MV-4-11 (cell line): ENCODE measurements at regions not wholly inside any gene's neighbourhood (a gene's known extent, or its start where the extent isn't known, plus 50 kb on each side); places are given as distances from the start of the nearest gene placed in this dataset.
A peak's percentile ranks its signal among the peaks of the same experiment; 100 is the strongest.

Source experiments
- DNase-seq: peaks from one replicate; lab custom pipeline; 2025; lab: John Stamatoyannopoulos, UW

DNA sequence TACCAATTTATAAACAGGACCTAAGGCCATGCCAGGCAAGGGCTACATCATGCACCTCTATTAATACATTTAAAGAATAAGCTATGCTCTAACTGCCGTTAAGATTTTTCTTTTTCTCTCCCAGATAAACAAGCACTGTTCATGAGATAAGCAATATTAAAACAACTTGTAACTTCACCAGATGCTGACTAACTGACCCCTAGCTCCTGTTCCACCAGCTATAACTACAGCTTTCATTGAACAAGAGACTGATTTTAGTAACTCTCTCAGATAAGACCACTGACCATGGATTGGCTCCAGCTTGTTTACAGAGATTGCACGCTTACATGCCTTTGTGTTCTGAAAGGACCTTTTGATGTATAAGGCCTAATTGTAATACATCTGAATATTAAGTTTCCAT lies 540.7 kb upstream of the NECTIN3 start:
- DNase-seq = no peak

DNA sequence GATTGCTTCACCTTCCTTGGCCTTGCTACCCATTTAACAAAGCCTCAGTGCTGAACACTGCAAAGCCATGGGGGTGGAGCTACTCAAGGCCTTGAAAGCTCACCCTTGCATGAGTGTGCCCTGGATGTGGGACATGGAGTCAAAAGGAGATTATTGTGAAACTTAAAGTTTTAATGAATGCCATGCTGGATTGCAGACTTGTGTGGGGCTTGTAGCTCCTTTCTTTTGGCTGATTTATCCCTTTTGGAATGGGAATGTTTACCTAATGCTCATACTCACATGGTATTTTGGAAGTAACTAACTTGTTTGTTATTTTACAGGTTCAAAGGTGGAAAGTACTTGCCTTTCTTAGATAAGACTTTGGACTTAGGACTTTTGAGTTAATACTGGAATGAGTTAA lies 538.5 kb upstream of the NECTIN3 start:
- DNase-seq = no peak

GRCh38 chr3:110542552-110543150 lies 529.0 kb upstream of the NECTIN3 start:
- DNase-seq = no peak

- DNase-seq = no peak
These were observed 526.9 kb upstream of the NECTIN3 start for GRCh38 chr3:110544730-110545129.

GRCh38 chr3:110550511-110550910 lies 521.1 kb upstream of the NECTIN3 start:
- DNase-seq = no peak

- no peak for DNase-seq
These were observed 509.0 kb upstream of the NECTIN3 start for GRCh38 chr3:110562621-110563020.

DNA sequence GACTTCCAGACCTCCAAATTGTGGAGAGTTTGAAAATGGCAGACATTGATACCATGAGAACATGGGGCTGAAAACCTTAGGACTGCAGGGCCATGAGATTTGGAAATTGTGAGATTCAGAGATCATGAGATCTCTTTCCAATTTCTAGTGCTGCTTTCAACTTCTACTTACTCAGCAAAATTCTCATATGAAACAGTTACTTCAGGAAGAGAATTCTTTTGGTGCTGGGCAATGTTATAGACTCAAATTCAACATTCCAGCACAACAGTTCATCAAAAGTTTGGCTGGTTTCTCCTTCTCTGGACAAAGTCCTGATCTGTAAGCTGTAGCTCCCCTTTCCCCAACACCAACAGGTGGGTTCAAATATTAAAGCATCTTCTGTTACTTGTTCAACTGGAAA lies 506.9 kb upstream of the NECTIN3 start:
- no peak for DNase-seq

DNA sequence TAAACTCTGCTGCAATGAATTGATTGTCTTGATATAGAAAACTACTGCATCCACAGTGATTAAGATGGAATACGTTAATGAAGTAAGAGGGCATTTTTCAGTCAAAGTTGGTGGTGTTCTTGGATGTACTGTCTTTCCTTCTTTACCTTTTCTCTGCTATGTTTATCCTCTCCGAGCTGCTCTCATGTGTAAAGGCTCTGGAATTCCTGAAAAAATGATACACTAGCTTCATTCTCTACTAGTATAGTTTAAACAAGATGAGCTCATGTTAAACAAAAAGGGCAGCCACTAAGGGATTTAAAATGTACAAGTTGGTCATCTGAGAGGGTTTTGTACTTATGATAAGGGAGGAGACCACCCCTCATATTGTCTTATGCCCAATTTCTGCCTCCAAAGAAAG lies 504.6 kb upstream of the NECTIN3 start:
- no peak for DNase-seq

GRCh38 chr3:110568246-110568645 lies 503.4 kb upstream of the NECTIN3 start:
- no peak for DNase-seq

GRCh38 chr3:110569073-110569472 lies 502.5 kb upstream of the NECTIN3 start:
- no peak for DNase-seq

DNA sequence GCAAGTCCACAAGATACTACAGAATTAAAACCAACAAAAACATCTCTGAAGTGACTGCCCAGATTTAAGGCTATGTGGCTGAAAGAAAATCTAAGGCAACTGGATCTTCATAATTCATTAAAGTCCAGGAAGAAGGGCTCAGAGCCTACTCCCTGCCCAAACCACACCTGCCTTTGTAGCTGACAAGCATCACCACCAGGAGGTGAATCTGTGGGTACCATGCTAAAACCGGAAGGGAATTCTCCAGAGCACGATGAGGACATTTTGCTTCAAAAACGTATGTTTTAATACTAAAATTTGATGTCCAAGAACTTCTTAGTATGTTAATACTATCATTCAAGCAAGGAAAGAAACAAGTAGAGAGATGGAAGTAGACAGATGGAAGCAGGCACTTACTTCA lies 495.9 kb upstream of the NECTIN3 start:
- no peak for DNase-seq

- DNase-seq = peak; percentile 6
These were observed 494.7 kb upstream of the NECTIN3 start for GRCh38 chr3:110576960-110577359.

- no peak for DNase-seq
These were observed 493.8 kb upstream of the NECTIN3 start for GRCh38 chr3:110577854-110578253.

GRCh38 chr3:110579840-110580550 lies 491.6 kb upstream of the NECTIN3 start:
- no peak for DNase-seq

DNA sequence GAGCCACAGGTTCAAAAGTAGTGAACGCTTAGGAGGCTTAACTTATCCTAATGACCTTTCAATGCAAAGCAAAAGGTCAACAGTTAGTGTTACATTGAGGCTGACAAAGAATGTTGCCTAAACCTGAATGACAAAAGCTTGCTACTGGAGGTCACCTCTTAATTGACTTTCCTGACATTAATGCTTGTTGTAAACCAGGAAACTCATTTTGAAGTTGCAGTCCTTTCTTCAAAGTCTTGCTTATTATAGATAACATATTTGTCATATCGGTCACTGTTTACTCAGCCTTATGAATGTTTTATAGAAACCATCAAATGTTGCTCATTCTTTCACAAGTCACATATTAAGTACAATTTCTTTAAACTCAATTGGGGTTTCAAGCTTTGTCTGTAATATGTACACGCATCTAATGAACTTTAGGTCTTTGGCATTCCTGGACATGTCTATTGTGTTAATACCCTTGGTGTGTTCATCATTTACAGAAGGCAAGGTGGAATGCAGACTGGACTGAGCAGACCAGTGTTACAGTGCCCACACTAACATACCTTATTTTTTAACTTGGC lies 488.2 kb upstream of the NECTIN3 start:
- no peak for DNase-seq

DNA sequence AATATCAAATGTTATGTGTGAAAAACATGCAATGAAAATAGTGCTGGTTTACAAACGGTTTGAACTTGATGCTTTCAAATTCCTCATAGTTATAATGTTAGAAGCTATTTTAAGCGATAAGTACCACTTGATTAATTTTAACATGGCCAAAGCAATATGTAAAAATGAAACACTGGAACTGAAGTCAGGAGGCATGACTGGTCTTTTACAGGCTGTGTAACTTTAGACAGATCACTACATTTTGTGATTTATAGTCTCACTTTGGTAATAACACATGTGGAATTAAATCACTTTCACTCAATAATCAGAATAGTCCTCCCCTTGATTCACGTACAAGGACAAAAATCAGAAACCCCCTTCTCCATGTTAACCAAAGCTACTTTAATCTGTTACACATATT lies 482.7 kb upstream of the NECTIN3 start:
- no peak for DNase-seq

GRCh38 chr3:110589341-110589740 lies 482.3 kb upstream of the NECTIN3 start:
- DNase-seq = no peak

GRCh38 chr3:110593749-110594148 lies 477.9 kb upstream of the NECTIN3 start:
- no peak for DNase-seq

DNA sequence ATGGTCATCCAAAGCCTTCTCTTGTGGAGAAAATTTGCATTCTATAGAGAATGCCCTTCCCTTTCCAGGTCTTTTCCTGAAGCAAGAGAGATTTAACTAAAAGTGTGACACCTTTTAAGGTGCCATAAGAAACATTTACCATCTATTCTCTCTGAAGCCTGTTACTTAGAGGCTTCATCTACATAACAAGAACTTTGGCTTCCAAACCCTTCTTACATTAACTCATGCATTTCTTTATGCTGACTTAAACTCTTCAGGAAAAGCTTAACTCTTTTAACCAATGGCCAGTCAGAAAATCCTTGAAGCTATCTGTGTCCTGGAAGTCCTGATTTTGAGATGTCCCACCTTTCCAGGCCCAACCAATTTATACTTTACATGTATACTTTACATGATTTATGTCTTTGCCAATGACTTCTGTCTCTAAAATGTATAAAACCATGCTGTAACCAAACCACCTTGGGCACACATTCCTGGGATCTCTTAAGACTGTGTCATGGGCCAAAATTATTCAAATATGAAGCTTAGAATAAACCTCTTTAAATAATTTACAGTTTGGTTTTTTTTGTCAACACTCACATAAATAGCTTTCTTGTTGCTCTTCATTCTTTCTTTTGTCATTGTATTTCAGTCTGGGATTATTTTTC lies 472.6 kb upstream of the NECTIN3 start:
- DNase-seq = no peak

GRCh38 chr3:110608566-110608965 lies 463.1 kb upstream of the NECTIN3 start:
- DNase-seq = no peak

- no peak for DNase-seq
These were observed 459.6 kb upstream of the NECTIN3 start for GRCh38 chr3:110612045-110612444.

DNA sequence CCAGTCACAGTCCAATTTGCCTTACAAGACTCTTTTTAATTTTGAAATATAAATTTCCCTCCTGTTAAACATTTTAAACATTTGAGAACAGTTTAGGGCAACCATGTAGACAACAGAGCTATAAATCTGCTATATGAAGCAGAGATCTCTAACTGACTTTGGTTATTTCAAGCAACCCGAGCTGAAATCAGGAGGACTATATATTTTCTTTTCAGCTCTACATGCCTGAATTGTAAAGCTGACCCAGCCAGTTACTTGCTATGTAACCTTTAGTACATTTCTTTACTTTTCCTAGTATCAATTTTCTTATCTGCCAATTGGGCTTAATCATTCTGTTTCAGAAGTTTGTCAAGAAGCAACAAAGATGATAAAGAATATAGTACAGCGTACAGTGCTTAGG lies 457.4 kb upstream of the NECTIN3 start:
- no peak for DNase-seq

- DNase-seq = no peak
These were observed 456.2 kb upstream of the NECTIN3 start for GRCh38 chr3:110615454-110615853.
